ENCODE measurements at regions not wholly inside any gene's neighbourhood (a gene's known extent, or its start where the extent isn't known, plus 50 kb on each side); places are given as distances from the start of the nearest gene placed in this dataset.

GRCh38 chr1:5574641-5575040 lies 417.6 kb downstream of the NPHP4 start:
- TF ChIP-seq CTCF (IDR thresholded peaks at IDR 0.05) (no peak), POLR2A (IDR thresholded peaks at IDR 0.05) (no peak)
